Kidney capillary endothelial cell (primary cell): ENCODE measurements at regions not wholly inside any gene's neighbourhood (a gene's known extent, or its start where the extent isn't known, plus 50 kb on each side); places are given as distances from the start of the nearest gene placed in this dataset.

Experiments used
- DNase-seq: peaks from one replicate; pipeline ENCODE4 v3.0.0-alpha.2; 2018; ENCODE audit warnings: low spot score

DNA sequence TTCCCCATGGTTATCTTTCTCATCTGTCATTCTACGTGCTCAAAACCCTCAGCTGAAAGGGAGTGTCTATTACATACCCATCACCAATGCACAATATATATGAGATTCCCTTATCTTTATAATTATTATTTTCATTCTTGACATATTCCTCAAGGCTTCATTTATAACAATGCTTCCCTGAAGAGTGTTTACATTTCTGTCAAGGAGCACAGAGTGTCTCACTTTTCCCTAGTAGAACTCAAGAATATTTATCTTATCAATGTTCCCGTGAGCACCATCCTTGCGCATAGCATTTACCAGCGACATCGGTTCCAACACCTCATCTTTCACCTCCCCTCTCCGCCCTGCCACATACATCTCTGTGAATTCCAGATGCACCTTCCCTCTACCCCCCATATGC, 250.6 kb downstream of the PLA2G4A start:
- no peak for DNase-seq

GRCh38 chr1:187091666-187092065, 262.9 kb downstream of the PLA2G4A start:
- no peak for DNase-seq

DNA sequence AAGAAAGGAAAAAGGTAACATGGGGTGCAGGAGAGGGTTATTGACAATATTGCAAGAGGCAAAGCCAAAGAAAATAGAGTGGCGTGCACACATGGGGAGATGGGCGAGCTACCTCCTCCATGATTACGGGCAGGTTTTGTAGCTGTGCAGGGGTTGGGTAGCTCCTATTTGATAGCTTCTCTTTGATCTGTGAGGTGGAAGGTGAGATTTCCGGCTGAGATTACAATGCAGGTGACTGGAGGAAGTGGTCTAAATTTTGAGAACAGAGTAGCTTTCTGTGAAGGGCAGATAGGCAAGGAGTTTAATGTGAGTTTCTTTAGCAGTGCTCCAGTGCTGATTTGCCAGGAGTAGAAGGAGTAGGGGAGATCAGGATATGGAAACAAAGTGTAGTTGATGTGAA, 263.4 kb downstream of the PLA2G4A start:
- DNase-seq = no peak

DNA sequence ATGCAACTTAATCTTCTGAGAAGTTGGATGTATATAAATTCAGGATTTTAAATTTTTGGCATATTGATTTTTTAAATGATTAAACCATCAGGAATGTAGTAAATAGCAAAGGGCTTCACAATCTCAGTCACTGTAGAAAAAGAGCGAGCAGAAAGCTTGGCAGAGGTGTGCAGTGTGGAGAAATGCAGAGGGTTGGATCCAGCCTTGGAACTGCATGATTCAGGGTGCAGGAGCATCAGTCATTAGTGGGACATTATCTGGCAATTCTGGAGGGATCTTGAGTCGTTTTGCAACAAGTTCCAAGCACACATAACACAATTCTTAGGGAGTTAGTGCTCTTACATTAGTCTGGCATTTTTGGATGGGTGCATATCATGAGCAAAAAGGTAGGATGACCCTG, 267.9 kb downstream of the PLA2G4A start:
- no peak for DNase-seq

- DNase-seq = no peak
These were observed 281.6 kb downstream of the PLA2G4A start for GRCh38 chr1:187110351-187110750.

GRCh38 chr1:187114792-187115191, 286.0 kb downstream of the PLA2G4A start:
- DNase-seq = no peak

DNA sequence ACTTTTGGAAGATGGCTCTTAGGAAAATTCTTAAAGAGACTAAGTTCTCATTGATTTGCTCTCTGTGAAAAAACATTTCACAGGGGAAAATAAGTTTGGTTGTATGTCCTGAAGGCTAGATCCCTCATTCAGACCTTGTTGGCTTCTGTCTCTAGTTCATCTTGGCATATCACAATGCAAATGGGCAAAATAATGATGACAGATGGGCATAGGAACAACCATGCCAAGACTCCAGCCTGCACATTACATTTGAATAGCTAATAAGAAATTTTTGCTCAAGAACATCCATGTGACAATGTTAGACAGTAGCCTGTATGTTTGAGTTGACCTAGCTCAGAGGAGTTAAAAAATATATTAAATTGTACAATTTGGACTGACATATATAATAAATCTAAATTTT, 292.9 kb downstream of the PLA2G4A start:
- DNase-seq = no peak

DNA sequence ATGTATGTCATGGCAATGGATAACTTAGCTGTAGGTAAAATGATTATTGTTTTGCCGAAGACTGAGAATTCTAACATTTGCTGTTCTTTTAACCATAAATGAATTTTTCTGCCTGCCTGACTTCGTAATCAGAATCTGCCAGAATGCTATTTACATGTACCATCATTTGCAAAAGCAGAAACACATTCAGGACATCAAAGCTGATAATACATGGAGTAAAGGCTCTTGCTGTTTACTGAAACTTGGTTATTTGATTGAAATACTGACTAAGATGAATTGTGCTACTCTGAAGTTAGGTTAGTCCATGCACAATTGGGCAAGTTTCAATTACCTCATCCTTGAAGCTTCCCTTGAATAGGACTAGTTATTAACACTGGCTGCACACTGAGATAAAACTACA, 293.8 kb downstream of the PLA2G4A start:
- DNase-seq = no peak

DNA sequence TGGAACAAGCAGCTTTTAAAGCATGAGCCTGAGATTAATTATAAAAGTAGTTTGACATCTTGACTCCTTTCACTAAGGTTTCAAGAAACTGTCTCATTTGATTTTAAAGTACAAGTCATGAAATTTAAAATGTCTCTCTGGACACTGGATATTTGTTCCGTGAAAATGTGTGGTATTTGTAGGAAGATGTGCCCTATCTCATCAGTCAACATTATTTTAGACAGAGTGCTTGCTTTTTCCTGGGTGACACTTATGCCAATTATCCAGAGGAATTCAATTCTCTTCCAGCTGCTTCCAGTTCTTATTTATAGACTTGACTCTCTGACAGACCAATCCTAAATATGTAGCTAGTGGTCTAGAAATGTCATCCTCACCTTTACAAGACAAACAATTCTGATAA, 300.4 kb downstream of the PLA2G4A start:
- no peak for DNase-seq

- no peak for DNase-seq
These were observed 315.0 kb downstream of the PLA2G4A start for GRCh38 chr1:187143783-187144182.

DNA sequence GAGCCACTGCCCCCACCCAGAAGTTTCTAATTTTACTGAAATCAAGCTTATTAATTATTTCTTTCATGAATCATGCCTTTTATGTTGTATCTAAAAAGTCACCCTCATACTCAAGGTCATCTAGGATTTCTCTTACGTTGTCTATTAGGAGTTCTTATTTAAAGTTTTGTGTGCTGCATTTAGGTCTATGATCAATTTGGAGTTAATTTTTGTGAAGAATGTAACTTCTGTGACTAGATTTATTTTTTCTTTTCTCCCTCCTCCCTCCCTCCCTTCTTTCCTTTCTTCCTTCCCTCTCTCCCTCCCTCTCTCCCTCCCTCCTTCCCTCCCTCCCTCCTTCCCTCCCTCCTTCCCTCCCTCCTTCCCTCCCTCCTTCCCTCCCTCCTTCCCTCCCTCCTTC, 317.6 kb downstream of the PLA2G4A start:
- DNase-seq = no peak

GRCh38 chr1:187151555-187151954, 322.8 kb downstream of the PLA2G4A start:
- no peak for DNase-seq

- DNase-seq = no peak
These were observed 324.3 kb downstream of the PLA2G4A start for GRCh38 chr1:187153047-187153446.

GRCh38 chr1:187157115-187157514, 328.4 kb downstream of the PLA2G4A start:
- DNase-seq = no peak

DNA sequence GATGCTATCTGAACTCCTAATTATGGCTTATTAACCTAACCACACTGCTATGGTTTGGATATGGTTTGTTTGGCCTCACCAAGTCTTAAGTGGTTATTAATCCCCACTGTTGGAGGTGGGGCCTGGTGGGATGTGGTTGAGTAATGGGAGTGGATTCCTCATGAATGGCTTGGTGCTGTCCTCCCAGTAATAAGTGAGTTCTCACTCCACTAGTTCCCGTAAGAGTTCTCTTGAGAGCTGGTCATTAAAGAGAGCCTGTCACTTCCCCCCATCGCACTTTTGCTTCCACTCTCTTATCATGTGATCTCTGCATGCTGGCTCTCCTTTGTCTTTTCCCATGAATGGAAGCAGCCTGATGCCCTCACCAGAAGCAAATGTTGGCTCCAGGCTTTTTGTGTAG, 328.8 kb downstream of the PLA2G4A start:
- DNase-seq = no peak

DNA sequence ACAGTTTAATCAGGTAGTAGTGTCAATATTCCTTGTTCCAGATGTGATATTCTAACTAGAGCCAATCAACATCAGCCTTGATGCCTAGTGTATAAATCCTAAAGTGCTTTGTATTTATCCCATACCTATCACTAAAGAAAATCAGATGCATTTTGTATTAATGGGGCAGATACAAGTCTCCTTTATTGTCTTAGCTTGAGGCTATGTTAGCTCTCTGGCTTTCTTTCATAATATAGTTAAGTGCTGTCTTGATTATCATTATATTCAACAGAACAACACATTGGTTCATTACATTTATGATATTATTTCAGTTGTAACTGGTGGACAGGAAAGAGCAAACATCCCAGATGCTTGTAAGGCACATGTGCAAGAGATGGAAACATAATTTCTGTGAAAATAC, 338.8 kb downstream of the PLA2G4A start:
- DNase-seq = no peak

DNA sequence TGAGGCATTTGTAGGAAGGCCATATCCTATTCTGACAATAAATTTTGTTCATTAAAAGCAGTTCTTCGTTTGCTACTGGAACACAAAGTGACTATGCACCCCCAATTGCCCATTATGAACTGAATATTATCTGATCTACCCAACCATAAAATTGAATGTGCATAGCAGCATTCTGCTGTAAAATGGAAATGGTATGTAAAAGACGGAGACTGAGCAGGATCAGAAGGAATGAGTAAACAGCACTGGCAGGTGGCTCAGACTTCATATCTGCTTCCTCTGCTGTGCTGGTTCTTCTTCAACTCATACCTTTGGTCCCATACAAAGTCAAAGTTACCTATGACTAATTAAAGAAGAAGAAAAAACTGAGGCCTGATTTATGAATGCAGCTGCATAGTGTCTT, 339.5 kb downstream of the PLA2G4A start:
- no peak for DNase-seq

DNA sequence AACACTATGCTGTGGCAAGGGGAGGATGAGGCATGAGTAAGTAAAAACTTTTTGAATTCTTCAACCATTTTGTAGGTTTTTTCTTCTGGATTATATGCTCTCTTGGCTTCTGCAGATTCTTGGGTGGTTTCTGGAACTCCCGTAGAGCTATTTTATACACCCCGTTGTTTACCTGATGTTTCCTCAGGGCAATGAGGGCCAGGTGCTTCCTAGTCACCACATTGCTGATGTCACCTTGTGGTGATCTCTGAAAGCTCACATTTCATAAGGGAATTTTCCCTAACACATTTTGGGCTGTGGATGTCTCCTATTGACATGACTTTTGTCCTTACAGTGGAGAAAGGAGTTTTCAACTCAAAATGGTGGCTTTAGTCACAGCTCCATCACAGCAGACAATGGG, 356.6 kb downstream of the PLA2G4A start:
- no peak for DNase-seq

DNA sequence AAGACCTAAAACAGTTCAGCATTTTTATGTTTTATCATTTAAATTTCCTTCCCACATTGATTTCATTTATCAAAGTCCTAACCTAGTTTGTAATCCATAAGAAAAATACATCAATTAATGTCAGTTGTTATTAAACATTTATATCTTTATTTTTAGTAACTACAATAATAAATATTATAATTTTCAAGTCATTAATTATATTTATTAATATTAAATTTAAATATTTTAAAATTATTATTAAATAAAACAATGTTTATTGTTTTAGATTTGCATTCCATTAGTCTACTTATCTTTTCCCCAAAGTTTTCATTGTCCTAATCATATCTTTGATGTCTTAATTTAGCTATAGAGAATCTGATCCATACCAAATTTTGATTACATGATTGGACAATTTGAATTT, 368.9 kb downstream of the PLA2G4A start:
- no peak for DNase-seq

- no peak for DNase-seq
These were observed 374.5 kb downstream of the PLA2G4A start for GRCh38 chr1:187203257-187203656.

DNA sequence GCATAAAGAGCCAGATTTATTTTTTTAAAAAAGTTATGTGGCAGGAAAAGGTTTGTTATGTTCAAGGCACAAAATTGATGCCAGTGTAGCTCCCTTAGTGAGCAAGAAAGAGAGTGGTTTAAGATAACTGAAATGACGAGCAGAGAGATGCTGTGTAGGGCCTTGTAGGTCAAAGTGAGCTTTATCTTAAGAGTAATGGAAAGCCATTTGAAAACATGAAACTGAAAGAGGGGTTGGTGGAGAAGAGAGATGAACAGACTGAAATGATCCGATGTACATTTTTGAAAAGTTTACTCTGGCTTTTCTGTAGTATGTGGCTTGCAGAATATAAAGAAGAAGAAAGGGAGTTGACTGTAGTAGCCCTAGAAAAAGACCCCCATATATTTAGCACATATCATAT, 383.6 kb downstream of the PLA2G4A start:
- DNase-seq = no peak

- no peak for DNase-seq
These were observed 397.6 kb downstream of the PLA2G4A start for GRCh38 chr1:187226396-187226795.

- DNase-seq = no peak
These were observed 400.0 kb downstream of the PLA2G4A start for GRCh38 chr1:187228790-187229189.

- no peak for DNase-seq
These were observed 400.7 kb downstream of the PLA2G4A start for GRCh38 chr1:187229496-187229895.

DNA sequence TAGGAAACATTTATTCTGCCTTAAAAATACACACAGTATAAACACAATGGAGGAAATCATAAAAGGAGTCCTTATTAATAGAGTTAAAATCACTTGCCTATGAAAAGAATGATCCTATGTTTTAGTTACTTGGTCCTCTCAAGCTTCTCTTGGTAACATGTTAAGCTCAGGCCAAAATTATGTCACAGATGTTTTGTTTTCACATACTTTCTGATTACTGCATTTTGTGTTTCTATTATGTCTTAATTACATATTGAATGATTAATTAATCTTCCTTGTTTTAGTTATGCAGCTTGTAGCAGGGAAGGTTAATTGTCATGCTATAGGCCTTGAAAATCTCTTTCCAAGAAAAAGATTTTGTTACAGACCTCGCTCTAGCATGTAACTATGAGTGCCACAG, 406.0 kb downstream of the PLA2G4A start:
- DNase-seq = no peak
